GM10248 (cell line): ENCODE measurements at regions not wholly inside any gene's neighbourhood (a gene's known extent, or its start where the extent isn't known, plus 50 kb on each side); places are given as distances from the start of the nearest gene placed in this dataset.
"Not testable (repeated sequence)": the region's sequence is repeated elsewhere in the genome, so short reads cannot be mapped to it uniquely, and the experiment has no call there.

Experiments used
- CTCF ChIA-PET: fragments of 300-600 bp; sonication (Branson Sonifier 250); formaldehyde crosslinking; extraction: SDS; loops from one replicate; lab custom pipeline; 2021; ENCODE audit warnings: antibody characterized with exemption; lab: Yijun Ruan, JAX
- POLR2A ChIA-PET: fragments of 350-650 bp; sonication (Branson Sonifier 250); formaldehyde crosslinking; extraction: SDS; loops from one replicate; lab custom pipeline; 2020; ENCODE audit warnings: antibody characterized with exemption; lab: Yijun Ruan, JAX
- DNase-seq: peaks from one replicate; pipeline ENCODE4 v3.0.0; 2012; ENCODE audit errors: extremely low spot score
- CTCF ChIP-seq: IDR thresholded peaks from 2 replicates; pipeline ENCODE4 v1.5.1; 2012; ENCODE audit warnings: mild to moderate bottlenecking, low read depth; ENCODE audit errors: extremely low read depth, missing control alignments, control extremely low read depth

- DNase-seq = no peak
- TF ChIP-seq CTCF = no peak
- CTCF ChIA-PET = no interaction called here
- POLR2A ChIA-PET = no interaction called here
Observed at GRCh38 chr4:132694775-132695174, 454.3 kb upstream of the PCDH10 start.

- CTCF ChIA-PET, DNase-seq, POLR2A ChIA-PET: not testable (repeated sequence)
Observed at GRCh38 chr4:132697505-132697904, 451.6 kb upstream of the PCDH10 start.

GRCh38 chr4:132707955-132708354, 441.1 kb upstream of the PCDH10 start:
- CTCF ChIA-PET = no interaction called here

DNA sequence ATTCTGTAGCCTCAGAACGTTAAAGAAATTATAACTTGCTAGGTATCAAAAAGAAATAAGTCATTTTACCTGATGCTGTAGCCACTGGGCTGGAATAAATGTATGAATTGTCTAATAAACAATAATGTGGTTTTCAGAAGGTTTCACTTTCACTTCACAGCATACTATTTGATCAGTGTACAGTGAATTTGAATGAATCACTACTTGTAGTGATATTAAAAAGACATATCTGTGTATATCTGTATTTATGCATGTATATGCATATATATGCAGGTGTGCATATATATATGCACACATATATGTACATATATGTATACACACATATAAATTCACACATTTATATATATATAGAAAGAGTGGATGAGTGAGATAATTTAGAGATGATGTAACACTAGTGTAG, 440.0 kb upstream of the PCDH10 start:
- no peak for DNase-seq
- ChIA-PET POLR2A (no interaction called here), CTCF (no interaction called here)
- no peak for TF ChIP-seq CTCF

More at GRCh38 chr4:132707955-132708354, 441.1 kb upstream of the PCDH10 start:
- DNase-seq = no peak
- TF ChIP-seq CTCF = no peak
- POLR2A ChIA-PET = no interaction called here

DNA sequence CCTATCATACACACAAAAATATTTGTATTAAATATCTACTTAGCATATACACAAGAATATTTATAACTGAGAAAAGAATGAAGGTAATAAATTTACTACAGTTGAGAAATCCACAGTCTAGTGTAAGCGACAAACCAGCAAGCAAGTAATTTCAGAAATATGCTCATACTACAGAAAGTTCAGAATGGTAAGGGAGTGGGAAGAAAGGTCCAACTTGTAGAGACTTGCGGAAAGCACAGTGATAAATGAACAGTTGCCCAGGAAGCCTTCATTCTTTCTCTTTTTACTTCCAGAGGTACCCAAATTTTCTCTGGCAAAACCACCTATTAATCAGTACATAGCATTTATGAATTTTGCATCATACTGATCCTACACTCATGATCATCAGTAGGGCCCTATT, 438.1 kb upstream of the PCDH10 start:
- DNase-seq = no peak
- ChIA-PET CTCF (no interaction called here), POLR2A (no interaction called here)

DNA sequence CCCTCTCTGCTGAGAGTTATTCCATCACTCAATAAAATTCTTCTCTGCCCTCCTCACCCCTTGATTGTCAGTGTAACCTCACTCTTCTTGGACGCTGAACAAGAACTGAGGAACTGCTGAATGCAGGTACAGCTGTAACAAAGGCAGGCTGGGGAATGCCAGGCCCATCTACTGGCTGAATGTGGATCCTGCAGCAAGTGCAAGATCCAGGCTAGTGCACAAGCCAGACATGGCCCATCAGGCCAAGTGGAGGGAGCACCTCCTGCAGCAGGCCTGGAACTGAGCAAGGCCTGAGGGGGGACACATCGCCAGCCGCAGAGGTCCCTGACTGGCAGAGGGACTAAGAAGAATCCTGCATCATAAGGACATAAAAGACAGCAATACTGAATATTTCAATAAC, 411.8 kb upstream of the PCDH10 start:
- TF ChIP-seq CTCF = no peak
- POLR2A ChIA-PET = no interaction called here
- CTCF ChIA-PET = no interaction called here
- DNase-seq = no peak

More for the DNA sequence above, 438.1 kb upstream of the PCDH10 start:
- no peak for TF ChIP-seq CTCF

GRCh38 chr4:132759199-132759780, 389.8 kb upstream of the PCDH10 start:
- no peak for DNase-seq
- TF ChIP-seq CTCF = no peak
- POLR2A ChIA-PET = no interaction called here
- CTCF ChIA-PET = no interaction called here
